GM12891 (cell line): ENCODE measurements at regions not wholly inside any gene's neighbourhood (a gene's known extent, or its start where the extent isn't known, plus 50 kb on each side); places are given as distances from the start of the nearest gene placed in this dataset.

ENCODE experiments used
- POLR2A ChIP-seq: IDR thresholded peaks from 2 replicates; pipeline ENCODE4 v1.6.1; 2011; ENCODE audit warnings: low read depth, low read length, control low read depth
- POLR2AphosphoS5 ChIP-seq: IDR thresholded peaks from 2 replicates; pipeline ENCODE4 v1.6.1; 2011; ENCODE audit warnings: low read depth, low read length, control low read depth
- POU2F2 ChIP-seq: IDR thresholded peaks from 2 replicates; pipeline ENCODE4 v1.6.1; 2011; ENCODE audit warnings: low read depth, mild to moderate bottlenecking, control low read depth, low read length, moderate library complexity
- SPI1 ChIP-seq: IDR thresholded peaks from 2 replicates; pipeline ENCODE4 v1.6.1; 2011; ENCODE audit warnings: low read depth, low read length, control low read depth
- TAF1 ChIP-seq: IDR thresholded peaks from 2 replicates; pipeline ENCODE4 v1.6.1; 2011; ENCODE audit warnings: low read depth, low read length, control low read depth

DNA sequence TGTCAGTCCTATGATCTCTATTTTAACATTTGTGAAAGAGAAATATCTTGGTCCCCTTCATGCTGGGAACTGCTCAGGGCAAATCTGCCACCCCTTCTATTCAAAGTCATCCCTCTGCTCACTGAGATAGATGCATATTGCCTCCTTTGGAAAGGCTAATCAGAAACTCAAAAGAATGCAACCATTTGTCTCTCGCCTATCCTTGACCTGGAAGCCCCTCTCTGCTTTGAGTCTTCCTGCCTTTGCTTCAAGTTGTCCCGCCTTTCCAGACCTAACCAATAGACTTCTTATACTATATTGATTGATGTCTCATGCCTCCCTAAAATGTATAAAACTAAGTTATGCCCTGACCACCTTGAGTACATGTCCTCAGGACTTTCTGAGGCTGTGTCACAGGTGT is 97.0 kb downstream of the PSAT1 start:
- TF ChIP-seq POLR2A: no peak
- no peak for TF ChIP-seq POLR2AphosphoS5
- TF ChIP-seq TAF1: no peak
- TF ChIP-seq SPI1: no peak
- TF ChIP-seq POU2F2: no peak
